ENCODE measurements at regions not wholly inside any gene's neighbourhood (a gene's known extent, or its start where the extent isn't known, plus 50 kb on each side); places are given as distances from the start of the nearest gene placed in this dataset.

DNA sequence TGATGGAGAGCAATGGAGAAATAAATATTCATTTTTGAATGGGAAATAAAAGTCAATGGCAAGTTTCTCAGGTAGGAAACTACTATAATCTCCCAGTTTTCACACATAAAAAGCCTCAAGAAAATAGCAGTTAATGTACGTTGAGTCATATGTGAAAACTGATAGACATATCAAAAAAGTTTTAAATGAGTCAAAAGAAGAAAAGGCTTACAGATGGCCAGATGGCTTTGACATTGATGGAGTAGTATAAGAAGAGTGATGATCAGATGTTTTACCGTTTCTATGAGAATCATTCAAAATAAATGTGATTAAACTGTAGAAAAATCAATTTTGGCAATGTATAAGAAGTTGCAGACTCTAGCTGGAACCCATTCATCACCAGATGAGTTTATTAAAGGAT lies 97.8 kb downstream of the LLPH start:
- H3K9me3 Mint-ChIP-seq, result no peaks in the 10 kb centered on the region
- no peak overlapping the region for H3K4me3 Mint-ChIP-seq
- no peaks in the 10 kb centered on the region for H3K36me3 Mint-ChIP-seq
- peaks cover 0 to 6% (median 5%) of the 10 kb centered on the region in 3 donors for H3K27me3 Mint-ChIP-seq (ENCODE audit: low read depth in 3 of 3)
- H3K27ac Mint-ChIP-seq, result no peak overlapping the region
- no peak for DNase-seq
- H3K4me1 Mint-ChIP-seq, result no peaks in the 10 kb centered on the region

DNA sequence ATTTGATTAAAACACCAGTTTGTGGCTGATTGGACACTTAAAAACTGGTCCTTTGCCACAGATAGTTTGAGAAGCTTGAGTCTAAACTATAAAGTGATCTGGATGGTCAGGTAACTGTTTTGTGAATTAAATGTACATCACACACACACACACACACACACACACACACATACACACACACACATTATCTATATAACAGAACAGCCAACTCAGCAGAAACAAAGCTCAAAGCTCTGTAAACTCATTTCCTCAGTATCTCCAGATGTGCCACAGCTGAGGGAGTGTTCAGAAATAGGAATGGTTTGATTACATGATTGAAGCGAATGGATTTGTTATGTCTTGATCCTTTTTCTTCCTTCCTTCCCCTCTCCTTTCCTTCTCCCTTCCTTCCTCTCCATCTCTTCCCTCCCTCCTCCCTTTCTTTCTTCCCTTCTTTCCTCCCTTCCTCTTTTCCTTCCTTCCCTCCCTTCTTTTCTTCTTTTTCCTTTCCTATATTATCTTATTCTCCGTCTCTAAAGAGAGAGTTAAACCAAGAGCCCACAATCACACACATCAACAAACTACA lies 100.3 kb downstream of the LLPH start:
- peaks cover under 1 to 9% (median 4%) of the 10 kb centered on the region in 3 donors for H3K27me3 Mint-ChIP-seq (ENCODE audit: low read depth in 3 of 3)
- no peak overlapping the region for H3K4me3 Mint-ChIP-seq
- H3K36me3 Mint-ChIP-seq, result no peaks in the 10 kb centered on the region
- no peaks in the 10 kb centered on the region for H3K9me3 Mint-ChIP-seq
- H3K27ac Mint-ChIP-seq, result no peak overlapping the region
- no peak for DNase-seq
- no peaks in the 10 kb centered on the region for H3K4me1 Mint-ChIP-seq

DNA sequence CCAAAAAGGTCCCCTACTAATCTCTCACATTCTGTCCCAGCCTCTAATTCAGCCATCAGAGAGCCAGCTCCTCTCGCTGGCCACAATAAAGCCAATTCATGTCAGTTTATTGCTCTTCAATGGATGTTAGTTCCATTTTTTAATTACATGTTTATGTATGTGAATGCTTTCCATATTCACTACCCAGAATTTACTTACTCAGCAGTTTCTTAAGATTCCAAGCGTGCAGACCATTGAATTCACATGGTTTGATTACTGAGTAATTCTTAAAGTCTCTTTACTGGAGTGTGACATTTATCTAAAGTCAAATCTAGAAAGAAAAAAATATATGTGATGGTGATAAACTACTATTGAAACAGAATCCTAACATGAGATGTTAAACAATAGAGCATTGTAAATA lies 102.2 kb downstream of the LLPH start:
- Mint-ChIP-seq H3K9me3 (no peaks in the 10 kb centered on the region), H3K27me3 (ENCODE audit: low read depth in 3 of 3) (peaks cover 4 to 7% (median 5%) of the 10 kb centered on the region in 3 donors), H3K27ac (no peak overlapping the region), H3K4me1 (no peaks in the 10 kb centered on the region), H3K4me3 (no peak overlapping the region), H3K36me3 (no peaks in the 10 kb centered on the region)
- DNase-seq, result no peak

GRCh38 chr12:66025477-66025876 lies 105.1 kb downstream of the LLPH start:
- H3K4me1 Mint-ChIP-seq, result no peaks in the 10 kb centered on the region
- no peak for DNase-seq
- peaks cover 0 to 9% (median 8%) of the 10 kb centered on the region in 3 donors for H3K27me3 Mint-ChIP-seq (ENCODE audit: low read depth in 3 of 3)
- no peak overlapping the region for H3K27ac Mint-ChIP-seq
- H3K4me3 Mint-ChIP-seq, result no peak overlapping the region
- H3K36me3 Mint-ChIP-seq, result no peaks in the 10 kb centered on the region
- H3K9me3 Mint-ChIP-seq, result peaks cover 0 to under 1% (median 0%) of the 10 kb centered on the region in 6 donors

DNA sequence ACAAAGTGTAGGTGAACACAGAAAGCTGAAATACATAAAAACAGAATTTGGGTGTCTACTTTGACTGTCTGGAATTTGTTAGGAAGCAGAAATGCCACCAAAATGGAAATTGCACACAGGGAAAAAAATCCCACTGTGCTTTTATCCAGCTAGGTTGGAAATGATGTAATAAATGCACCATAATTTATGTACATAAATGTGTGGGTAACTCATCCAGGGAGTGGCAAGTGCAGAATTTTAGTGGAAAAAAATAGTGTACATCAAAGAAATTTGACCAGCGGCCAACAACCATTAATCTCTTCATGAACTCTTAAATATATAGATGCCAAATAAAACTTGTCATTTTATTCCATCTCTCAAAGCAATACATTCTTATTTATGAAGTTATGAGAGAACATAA lies 105.6 kb downstream of the LLPH start:
- H3K4me3 Mint-ChIP-seq, result no peak overlapping the region
- no peak for DNase-seq
- no peaks in the 10 kb centered on the region for H3K4me1 Mint-ChIP-seq
- H3K27ac Mint-ChIP-seq, result no peak overlapping the region
- peaks cover 0 to 2% (median 0%) of the 10 kb centered on the region in 6 donors for H3K9me3 Mint-ChIP-seq
- no peaks in the 10 kb centered on the region for H3K36me3 Mint-ChIP-seq
- H3K27me3 Mint-ChIP-seq (ENCODE audit: low read depth in 3 of 3), result peaks cover 0 to 9% (median 9%) of the 10 kb centered on the region in 3 donors

DNA sequence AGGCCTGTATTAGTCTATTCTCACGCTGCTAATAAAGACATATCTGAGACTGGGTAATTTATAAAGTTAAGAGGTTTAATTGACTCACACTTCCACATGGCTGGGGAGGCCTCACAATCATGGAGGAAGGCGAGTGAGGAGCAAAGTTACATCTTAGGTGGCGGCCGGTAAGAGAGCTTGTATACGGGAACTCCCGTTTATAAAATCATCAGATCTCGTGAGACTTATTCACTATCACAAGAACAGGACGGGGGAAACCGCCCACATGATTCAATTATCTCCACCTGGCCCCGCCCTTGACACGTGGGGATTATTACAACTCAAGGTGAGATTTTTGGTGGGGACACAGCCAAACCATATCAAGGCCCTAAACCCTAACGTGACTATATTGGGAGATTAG lies 110.1 kb downstream of the LLPH start:
- H3K36me3 Mint-ChIP-seq, result no peaks in the 10 kb centered on the region
- H3K4me3 Mint-ChIP-seq, result no peak overlapping the region
- H3K27me3 Mint-ChIP-seq (ENCODE audit: low read depth in 3 of 3), result peaks cover 0 to 13% (median 7%) of the 10 kb centered on the region in 3 donors
- no peak overlapping the region for H3K27ac Mint-ChIP-seq
- peaks cover 0 to 4% (median 0%) of the 10 kb centered on the region in 6 donors for H3K9me3 Mint-ChIP-seq
- no peak for DNase-seq
- no peaks in the 10 kb centered on the region for H3K4me1 Mint-ChIP-seq

DNA sequence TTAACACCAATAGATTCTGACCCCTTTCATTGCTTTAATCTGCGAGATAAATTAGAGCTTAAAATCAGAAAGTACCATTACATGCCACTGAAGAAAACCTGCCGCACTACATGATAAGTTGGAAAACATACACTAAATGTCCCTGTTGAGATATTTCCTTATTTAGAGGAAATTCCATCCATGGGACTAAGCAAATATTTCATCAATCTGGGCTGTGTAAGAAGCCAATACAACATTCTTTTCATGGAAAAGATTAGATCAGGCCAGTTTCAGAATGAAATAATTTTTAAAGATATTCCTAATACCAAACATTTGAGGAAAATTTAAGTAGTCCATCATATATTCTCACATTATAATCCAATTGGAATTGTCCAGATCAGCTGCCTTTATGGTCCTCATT lies 112.8 kb downstream of the LLPH start:
- Mint-ChIP-seq H3K36me3 (no peaks in the 10 kb centered on the region), H3K4me3 (no peak overlapping the region), H3K27me3 (ENCODE audit: low read depth in 3 of 3) (peaks cover 0 to 11% (median 6%) of the 10 kb centered on the region in 3 donors), H3K27ac (no peak overlapping the region), H3K9me3 (peaks cover 0 to 4% (median 0%) of the 10 kb centered on the region in 6 donors), H3K4me1 (no peaks in the 10 kb centered on the region)
- no peak for DNase-seq
